ENCODE measurements at regions not wholly inside any gene's neighbourhood (a gene's known extent, or its start where the extent isn't known, plus 50 kb on each side); places are given as distances from the start of the nearest gene placed in this dataset.

GRCh38 chr21:22224261-22224660 is 1226.1 kb downstream of the NCAM2 start:
- TF ChIP-seq CTCF (IDR thresholded peaks at IDR 0.05) = no peak
- TF ChIP-seq POLR2A (IDR thresholded peaks at IDR 0.05) = no peak

All from Peyer's patch (tissue), 4 donors.